RWPE2 (cell line): ENCODE measurements at regions not wholly inside any gene's neighbourhood (a gene's known extent, or its start where the extent isn't known, plus 50 kb on each side); places are given as distances from the start of the nearest gene placed in this dataset.
A peak's percentile ranks its signal among the peaks of the same experiment; 100 is the strongest.

Experiments
- ATAC-seq: fragments of 200-7000 bp; cut with Tn5 transposase; 3 replicates; pipeline ENCODE4 v1.9.1; 2021; ENCODE audit warnings: low read depth
- DNase-seq: peaks from one replicate; pipeline ENCODE4 v3.0.0-alpha.2; 2020; ENCODE audit warnings: low spot score
- H3K27ac ChIP-seq: fragments of 450-650 bp; 2 replicates; pipeline ENCODE4 v1.5.1; 2017; ENCODE audit warnings: mild to moderate bottlenecking; ENCODE audit not compliant: poor library complexity, severe bottlenecking
- H3K27me3 ChIP-seq: fragments of 250-450 bp; sonication (Bioruptor Pico); 2 replicates; pipeline ENCODE4 v1.5.1; 2021; ENCODE audit warnings: mild to moderate bottlenecking, moderate library complexity; ENCODE audit not compliant: insufficient read depth, poor library complexity, severe bottlenecking
- H3K36me3 ChIP-seq: fragments of 250-450 bp; sonication (Bioruptor Pico); 2 replicates; pipeline ENCODE4 v1.5.1; 2020; ENCODE audit warnings: low read depth, mild to moderate bottlenecking, moderate library complexity
- H3K4me1 ChIP-seq: fragments of 250-450 bp; sonication (Bioruptor Pico); 2 replicates; pipeline ENCODE4 v1.5.1; 2021; ENCODE audit warnings: mild to moderate bottlenecking, moderate library complexity; ENCODE audit not compliant: insufficient read depth, poor library complexity, severe bottlenecking
- H3K4me3 ChIP-seq: fragments of 250-450 bp; sonication (Bioruptor Pico); 2 replicates; pipeline ENCODE4 v1.5.1; 2021; ENCODE audit warnings: mild to moderate bottlenecking, moderate library complexity; ENCODE audit not compliant: severe bottlenecking
- H3K9me3 ChIP-seq: fragments of 250-450 bp; sonication (Bioruptor Pico); 2 replicates; pipeline ENCODE4 v1.5.1; 2021; ENCODE audit warnings: mild to moderate bottlenecking, moderate library complexity; ENCODE audit not compliant: severe bottlenecking
- CTCF ChIP-seq: fragments of 450-650 bp; IDR thresholded peaks from one replicate; pipeline ENCODE4 v1.5.1; 2017; ENCODE audit warnings: mild to moderate bottlenecking, moderate library complexity; ENCODE audit not compliant: poor library complexity, severe bottlenecking

DNA sequence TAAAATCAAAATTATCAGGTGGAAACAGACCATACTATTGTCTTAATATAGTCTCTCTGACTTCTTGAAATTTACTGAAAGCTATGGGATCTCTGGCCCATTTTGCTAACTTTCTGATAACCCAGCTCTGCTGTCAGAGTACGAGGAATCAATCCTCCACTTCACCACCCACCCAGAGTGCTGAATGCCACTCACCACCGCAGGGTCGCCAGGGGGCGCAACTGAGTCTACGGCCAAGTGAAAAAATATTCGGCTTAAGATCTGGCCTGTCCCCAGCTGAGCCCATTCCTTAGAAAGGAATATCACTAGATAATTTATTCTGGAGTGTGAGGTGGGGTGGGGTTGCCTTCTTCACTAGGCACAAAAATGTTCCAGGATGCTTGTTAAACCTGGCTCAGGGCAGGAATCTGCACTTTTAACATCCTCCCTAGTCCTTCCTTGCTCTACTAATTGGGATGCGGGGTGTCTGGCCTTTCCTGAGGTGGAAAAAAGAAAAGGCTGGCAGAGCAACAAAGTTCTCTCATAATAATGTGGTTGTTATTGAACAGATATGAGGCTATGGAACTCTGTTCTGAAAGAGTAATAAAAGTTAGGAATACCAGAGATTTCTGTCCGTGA, 520.6 kb downstream of the MFSD1 start:
- DNase-seq: no peak
- Histone ChIP-seq H3K9me3 (no peaks in the 10 kb centered on the region), H3K27me3 (no peaks in the 10 kb centered on the region), H3K4me3 (no peak overlapping the region), H3K27ac (no peak overlapping the region), H3K4me1 (no peaks in the 10 kb centered on the region), H3K36me3 (no peaks in the 10 kb centered on the region)
- TF ChIP-seq CTCF: peak; percentile 53
- no peak for ATAC-seq

DNA sequence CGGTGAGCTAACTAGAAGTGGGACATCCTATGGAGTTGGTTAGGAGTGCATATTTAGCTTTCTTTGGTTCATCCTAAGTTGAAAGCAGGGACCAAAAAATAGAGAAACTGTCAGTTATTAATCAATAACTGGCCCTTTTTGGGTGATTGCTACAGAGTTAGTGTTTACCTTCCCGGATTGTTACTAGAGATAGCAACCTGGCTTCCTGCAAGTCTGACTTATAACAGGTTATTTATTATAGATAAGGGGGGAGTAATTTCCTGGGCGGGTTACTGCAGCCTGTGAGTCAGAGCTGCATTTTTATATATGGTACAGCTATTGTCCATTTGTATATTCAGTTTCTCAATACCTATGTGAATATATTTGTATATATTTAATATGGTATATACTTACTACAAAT, 522.0 kb downstream of the MFSD1 start:
- Histone ChIP-seq H3K4me1 (no peaks in the 10 kb centered on the region), H3K27ac (no peak overlapping the region), H3K9me3 (no peaks in the 10 kb centered on the region), H3K4me3 (no peak overlapping the region), H3K36me3 (no peaks in the 10 kb centered on the region), H3K27me3 (no peaks in the 10 kb centered on the region)
- DNase-seq (no peak), ATAC-seq (0 out of 3 replicates have a peak, but pooled peaks have one; percentile 27)
- TF ChIP-seq CTCF: no peak

- DNase-seq (no peak), ATAC-seq (no peak)
- no peak overlapping the region for H3K27ac ChIP-seq
- H3K9me3 ChIP-seq: no peaks in the 10 kb centered on the region
- no peak for TF ChIP-seq CTCF
- no peaks in the 10 kb centered on the region for H3K36me3 ChIP-seq
- no peak overlapping the region for H3K4me3 ChIP-seq
- no peaks in the 10 kb centered on the region for H3K27me3 ChIP-seq
- no peaks in the 10 kb centered on the region for H3K4me1 ChIP-seq
Observed at GRCh38 chr3:159326998-159327397, 525.1 kb downstream of the MFSD1 start.

DNA sequence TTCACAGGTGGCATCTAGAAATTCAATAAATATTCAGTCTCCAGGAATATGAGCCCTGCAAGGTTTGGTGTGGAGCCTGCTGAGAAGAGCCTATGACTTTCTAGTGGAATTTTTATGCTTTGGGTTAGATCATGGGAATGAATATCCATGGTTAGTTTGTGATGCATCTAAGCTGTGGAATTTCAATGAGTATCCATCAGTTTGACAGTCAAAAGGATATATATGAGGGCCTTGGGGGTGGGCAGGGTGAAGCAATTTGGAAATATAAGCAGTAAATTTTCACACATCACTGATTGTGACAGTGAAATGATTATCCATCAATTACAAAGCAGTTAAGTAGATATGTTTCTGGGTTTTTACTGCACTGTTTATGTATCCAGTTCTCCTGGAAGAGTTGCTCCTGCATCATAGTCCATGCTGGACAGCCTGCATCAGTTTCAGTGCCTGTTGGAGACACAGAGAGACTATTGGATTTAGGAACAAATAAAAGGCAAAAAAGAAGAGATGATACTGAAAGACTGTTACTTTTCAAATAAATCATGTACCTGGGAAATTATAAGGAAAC, 530.8 kb downstream of the MFSD1 start:
- Histone ChIP-seq H3K36me3 (no peaks in the 10 kb centered on the region), H3K27me3 (no peaks in the 10 kb centered on the region), H3K27ac (no peak overlapping the region), H3K9me3 (no peaks in the 10 kb centered on the region), H3K4me3 (no peak overlapping the region), H3K4me1 (no peaks in the 10 kb centered on the region)
- ATAC-seq (no peak), DNase-seq (no peak)
- TF ChIP-seq CTCF: no peak

DNA sequence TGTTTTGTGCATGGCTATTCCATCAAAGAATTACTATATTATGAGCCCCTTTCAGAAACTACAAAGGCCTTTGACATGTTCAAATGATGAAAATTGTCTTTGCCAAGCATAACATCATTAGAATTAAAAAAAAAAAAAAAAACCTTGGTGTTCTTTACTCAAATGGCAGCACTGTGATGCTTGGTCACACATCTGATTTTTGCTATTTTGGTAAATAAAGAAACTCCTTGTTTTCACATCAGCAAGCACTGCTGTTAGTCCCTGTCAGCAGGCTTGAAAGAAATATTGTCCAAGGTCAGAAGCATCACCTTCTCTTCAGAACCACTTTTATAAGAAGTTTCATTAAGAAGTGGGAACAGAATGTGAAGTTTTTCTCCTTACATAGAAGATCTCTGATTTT, 537.3 kb downstream of the MFSD1 start:
- no peaks in the 10 kb centered on the region for H3K4me1 ChIP-seq
- ATAC-seq (no peak), DNase-seq (no peak)
- H3K27me3 ChIP-seq: no peaks in the 10 kb centered on the region
- no peak overlapping the region for H3K4me3 ChIP-seq
- H3K27ac ChIP-seq: no peak overlapping the region
- H3K9me3 ChIP-seq: no peaks in the 10 kb centered on the region
- H3K36me3 ChIP-seq: no peaks in the 10 kb centered on the region
- TF ChIP-seq CTCF: no peak
